Thyroid gland (tissue), 4 donors: ENCODE measurements at regions not wholly inside any gene's neighbourhood (a gene's known extent, or its start where the extent isn't known, plus 50 kb on each side); places are given as distances from the start of the nearest gene placed in this dataset.

Experiments
- DNase-seq, 2 donors: peaks; one replicate each; pipeline ENCODE4 v3.0.0-alpha.2; 2019
- H3K27ac ChIP-seq, 3 donors: fragments of 200-600 bp; sonication (generic); 1 replicate in 2 of 3; 2 replicates in 1 of 3; pipeline ENCODE4 v1.5.1; 2016 to 2019; ENCODE audit warnings: mild to moderate bottlenecking in 1 of 3, moderate library complexity in 1 of 3
- H3K27me3 ChIP-seq: fragments of 200-600 bp; sonication (generic); one replicate; pipeline ENCODE4 v1.5.1; 2019
- H3K36me3 ChIP-seq, 2 donors: fragments of 200-600 bp; sonication (generic); one replicate each; pipeline ENCODE4 v1.5.1; 2016 to 2019
- H3K4me1 ChIP-seq, 2 donors: fragments of 200-600 bp; sonication (generic); one replicate each; pipeline ENCODE4 v1.5.1; 2017 to 2019
- H3K4me3 ChIP-seq, 3 donors: fragments of 200-600 bp; sonication (generic); replicated peaks in 1 of 3; 1 replicate in 2 of 3; 2 replicates in 1 of 3; pipeline ENCODE4 v1.5.1; 2016; ENCODE audit warnings: mild to moderate bottlenecking in 1 of 3
- H3K9me3 ChIP-seq: fragments of 200-600 bp; sonication (generic); one replicate; pipeline ENCODE4 v1.5.1; 2017
- POLR2A ChIP-seq, 2 donors: fragments of 450-650 bp; IDR thresholded peaks; one replicate each; pipeline ENCODE4 v1.6.1; 2017; ENCODE audit warnings: antibody characterized with exemption in 2 of 2, mild to moderate bottlenecking in 2 of 2, moderate library complexity in 1 of 2
- WGBS, 2 donors: methylation state at CpG; one replicate each; pipeline ENCODE4 v1.1.5; 2017; 5-methylcytosine and 5-hydroxymethylcytosine counted together
- intact Hi-C: fragments of 100-400 bp; cut with DNase I; formaldehyde crosslinking; loops from one replicate; pipeline ENCODE4 v1.15.1; 2023
- TF ChIP-seq, protein P1 (sequence below), 6 experiments: fragments of 200-600 bp in 3 of 6; fragments of 450-650 bp in 3 of 6; sonication (generic) in 3 of 6; IDR thresholded peaks; one replicate each; pipeline ENCODE4 v1.5.1; 2016 to 2019; ENCODE audit warnings: antibody characterized with exemption in 6 of 6, mild to moderate bottlenecking in 2 of 6, inconsistent platforms in 1 of 6, moderate library complexity in 1 of 6

DNA sequence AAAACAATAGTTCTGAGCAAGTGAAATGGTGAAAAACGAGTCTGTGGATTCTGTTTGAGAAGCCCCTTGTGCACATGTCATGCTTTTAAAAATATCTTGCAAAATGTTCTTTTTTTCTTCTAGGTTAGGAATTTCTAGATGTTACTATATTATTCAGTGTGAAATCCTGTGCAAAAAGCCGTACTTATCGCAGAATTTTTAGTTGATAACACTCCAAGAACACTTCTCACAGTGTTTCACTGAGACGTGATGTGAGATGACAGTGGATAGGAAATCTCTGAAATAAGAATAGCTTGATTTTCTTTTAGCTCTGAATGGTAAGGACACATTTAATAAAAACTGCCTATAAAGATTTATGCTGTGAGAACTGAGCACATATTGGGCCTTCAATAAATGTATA, 234.5 kb downstream of the SNAPC1 start:
- H3K27me3 ChIP-seq: no peaks in the 10 kb centered on the region
- H3K4me3 ChIP-seq: no peak overlapping the region
- no peaks in the 10 kb centered on the region for H3K36me3 ChIP-seq
- intact Hi-C loops: no loop called here
- no peaks in the 10 kb centered on the region for H3K4me1 ChIP-seq
- WGBS, 2 donors: 87 to 88% methylated on average over 4 of the region's 4 CpGs
- H3K9me3 ChIP-seq: no peaks in the 10 kb centered on the region
- H3K27ac ChIP-seq: no peak overlapping the region
- TF ChIP-seq POLR2A (IDR thresholded peaks at IDR 0.05): no peak
- TF ChIP-seq, protein P1, sequence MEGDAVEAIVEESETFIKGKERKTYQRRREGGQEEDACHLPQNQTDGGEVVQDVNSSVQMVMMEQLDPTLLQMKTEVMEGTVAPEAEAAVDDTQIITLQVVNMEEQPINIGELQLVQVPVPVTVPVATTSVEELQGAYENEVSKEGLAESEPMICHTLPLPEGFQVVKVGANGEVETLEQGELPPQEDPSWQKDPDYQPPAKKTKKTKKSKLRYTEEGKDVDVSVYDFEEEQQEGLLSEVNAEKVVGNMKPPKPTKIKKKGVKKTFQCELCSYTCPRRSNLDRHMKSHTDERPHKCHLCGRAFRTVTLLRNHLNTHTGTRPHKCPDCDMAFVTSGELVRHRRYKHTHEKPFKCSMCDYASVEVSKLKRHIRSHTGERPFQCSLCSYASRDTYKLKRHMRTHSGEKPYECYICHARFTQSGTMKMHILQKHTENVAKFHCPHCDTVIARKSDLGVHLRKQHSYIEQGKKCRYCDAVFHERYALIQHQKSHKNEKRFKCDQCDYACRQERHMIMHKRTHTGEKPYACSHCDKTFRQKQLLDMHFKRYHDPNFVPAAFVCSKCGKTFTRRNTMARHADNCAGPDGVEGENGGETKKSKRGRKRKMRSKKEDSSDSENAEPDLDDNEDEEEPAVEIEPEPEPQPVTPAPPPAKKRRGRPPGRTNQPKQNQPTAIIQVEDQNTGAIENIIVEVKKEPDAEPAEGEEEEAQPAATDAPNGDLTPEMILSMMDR (IDR thresholded peaks at IDR 0.05): no peak
- DNase-seq: no peak

DNA sequence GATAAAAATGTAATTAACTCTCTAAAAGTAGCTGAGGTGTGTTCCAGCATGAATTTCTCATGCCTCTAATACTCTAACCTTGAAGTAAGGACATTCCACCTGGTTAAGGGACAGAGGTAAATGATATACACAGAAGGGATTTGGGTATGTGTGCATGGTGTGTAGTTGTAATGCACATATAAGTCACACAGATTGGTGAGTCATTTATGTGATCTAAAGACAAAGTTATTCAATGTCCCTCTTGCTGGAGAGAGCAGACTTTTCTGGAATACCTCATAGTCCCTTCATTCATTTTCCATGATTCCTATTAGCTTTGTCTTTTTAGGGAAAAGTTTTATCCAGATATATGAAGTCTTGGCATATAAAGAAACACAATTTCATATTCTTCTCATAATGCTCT, 234.9 kb downstream of the SNAPC1 start:
- intact Hi-C loops: no loop called here
- H3K4me1 ChIP-seq: no peaks in the 10 kb centered on the region
- no peaks in the 10 kb centered on the region for H3K36me3 ChIP-seq
- no peaks in the 10 kb centered on the region for H3K27me3 ChIP-seq
- H3K27ac ChIP-seq: no peak overlapping the region
- no peak overlapping the region for H3K4me3 ChIP-seq
- H3K9me3 ChIP-seq: no peaks in the 10 kb centered on the region
- TF ChIP-seq POLR2A (IDR thresholded peaks at IDR 0.05): no peak
- TF ChIP-seq, protein P1 (IDR thresholded peaks at IDR 0.05): no peak
- no peak for DNase-seq

GRCh38 chr14:62001963-62002362, 239.7 kb downstream of the SNAPC1 start:
- no peaks in the 10 kb centered on the region for H3K36me3 ChIP-seq
- TF ChIP-seq, protein P1 (IDR thresholded peaks at IDR 0.05): no peak
- no peak for TF ChIP-seq POLR2A (IDR thresholded peaks at IDR 0.05)
- H3K4me3 ChIP-seq: no peak overlapping the region
- DNase-seq: no peak
- H3K27ac ChIP-seq: no peak overlapping the region
- H3K4me1 ChIP-seq: no peaks in the 10 kb centered on the region
- no peaks in the 10 kb centered on the region for H3K27me3 ChIP-seq
- no peaks in the 10 kb centered on the region for H3K9me3 ChIP-seq
- intact Hi-C loops: no loop called here
- 64 to 71% methylated on average over 2 of the region's 2 CpGs for WGBS, 2 donors

DNA sequence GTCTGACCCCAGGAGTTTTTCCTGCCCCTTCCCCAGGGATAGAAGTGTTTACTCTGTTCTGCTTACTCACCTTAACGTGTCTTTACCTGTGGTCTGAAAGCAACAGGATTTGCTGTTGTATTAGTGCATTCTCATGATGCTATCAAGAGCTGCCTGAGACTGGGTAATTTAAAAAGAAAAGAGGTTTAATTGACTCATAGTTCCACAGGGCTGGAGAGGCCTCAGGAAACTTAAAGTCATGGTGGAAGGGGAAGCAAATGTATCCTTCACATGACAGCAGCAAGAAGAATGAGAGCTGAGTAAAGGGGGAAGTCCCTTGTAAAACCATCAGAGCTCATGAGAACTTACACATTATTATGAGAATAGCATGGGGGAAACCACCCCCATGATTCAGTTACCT, 240.4 kb downstream of the SNAPC1 start:
- WGBS, 2 donors: 35 to 42% methylated on average over 1 of the region's 1 CpG
- Histone ChIP-seq H3K36me3 (no peaks in the 10 kb centered on the region), H3K27ac (no peak overlapping the region), H3K27me3 (no peaks in the 10 kb centered on the region), H3K4me3 (no peak overlapping the region), H3K4me1 (no peaks in the 10 kb centered on the region), H3K9me3 (no peaks in the 10 kb centered on the region)
- DNase-seq: no peak
- TF ChIP-seq, protein P1 (IDR thresholded peaks at IDR 0.05): no peak
- no peak for TF ChIP-seq POLR2A (IDR thresholded peaks at IDR 0.05)
- intact Hi-C loops: no loop called here

DNA sequence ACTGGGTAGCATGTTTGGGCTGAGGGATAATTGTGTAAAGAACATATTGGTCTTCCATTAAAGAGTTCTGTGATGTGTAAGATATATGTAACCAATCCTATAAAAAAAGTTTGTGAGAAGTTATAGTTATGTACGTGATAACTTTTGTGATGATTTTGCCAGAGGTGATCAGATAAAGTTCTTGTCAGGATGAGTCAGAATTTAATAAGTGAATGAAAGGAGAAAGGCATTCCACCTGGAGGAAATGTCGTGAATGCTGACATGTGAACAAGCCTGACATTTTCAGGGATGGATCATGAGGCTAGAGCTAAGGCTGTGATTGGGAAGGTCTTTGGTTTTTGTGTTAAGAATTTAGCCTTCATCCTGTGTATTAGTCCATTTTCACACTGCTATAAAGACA, 241.5 kb downstream of the SNAPC1 start:
- intact Hi-C loops: no loop called here
- 47 to 65% methylated on average over 2 of the region's 2 CpGs for WGBS, 2 donors
- Histone ChIP-seq H3K4me3 (no peak overlapping the region), H3K27ac (no peak overlapping the region), H3K4me1 (no peaks in the 10 kb centered on the region), H3K9me3 (no peaks in the 10 kb centered on the region), H3K27me3 (no peaks in the 10 kb centered on the region), H3K36me3 (no peaks in the 10 kb centered on the region)
- no peak for DNase-seq
- TF ChIP-seq, protein P1 (IDR thresholded peaks at IDR 0.05): no peak
- TF ChIP-seq POLR2A (IDR thresholded peaks at IDR 0.05): no peak
